ENCODE measurements at regions not wholly inside any gene's neighbourhood (a gene's known extent, or its start where the extent isn't known, plus 50 kb on each side); places are given as distances from the start of the nearest gene placed in this dataset.
"Not testable (repeated sequence)": the region's sequence is repeated elsewhere in the genome, so short reads cannot be mapped to it uniquely, and the experiment has no call there.

GRCh38 chr10:91740353-91740924 lies 57.8 kb upstream of the TNKS2 start:
- intact Hi-C loops (cut with micrococcal nuclease): no loop called here
- Histone ChIP-seq H3K27ac (ENCODE audit: low read depth in 1 of 2, low read length in 2 of 2) (no peak overlapping the region), H3K36me3 (replicated peaks in 1 of 2; ENCODE audit: control insufficient read depth in 1 of 2, insufficient read depth in 2 of 2, low read length in 2 of 2) (no peaks in the 10 kb centered on the region), H3K4me3 (replicated peaks in 1 of 3; ENCODE audit: low read depth in 2 of 3, low read length in 3 of 3) (no peak overlapping the region), H3K4me2 (replicated peaks; ENCODE audit: extremely low read depth, low read length, poor library complexity, severe bottlenecking) (no peak overlapping the region), H3K79me2 (ENCODE audit: insufficient read depth, low read length) (no peaks in the 10 kb centered on the region), H3K27me3 (ENCODE audit: control insufficient read depth in 2 of 2, insufficient read depth in 2 of 2, low read length in 2 of 2) (peaks cover 6 to 16% of the 10 kb centered on the region in 2 donors), H3K9ac (ENCODE audit: insufficient read depth, low read length, poor library complexity, severe bottlenecking) (no peak overlapping the region), H2AFZ (ENCODE audit: insufficient read depth, low read depth, low read length, poor library complexity, severe bottlenecking) (no peak overlapping the region), H3K4me1 (ENCODE audit: control insufficient read depth in 1 of 2, insufficient read depth in 2 of 2, low read length in 2 of 2) (no peaks in the 10 kb centered on the region), H4K20me1 (ENCODE audit: insufficient read depth, low read length) (no peaks in the 10 kb centered on the region), H3K9me3 (replicated peaks in 1 of 2; ENCODE audit: control insufficient read depth in 1 of 2, insufficient read depth in 1 of 2, low read length in 2 of 2) (no peaks in the 10 kb centered on the region)
- peaks cover 0 to 5% (median 0%) of the 10 kb centered on the region in 7 donors for H3K9me3 Mint-ChIP-seq
- 97% methylated on average over 4 of the region's 6 CpGs for WGBS (ENCODE audit: insufficient coverage)
- TF ChIP-seq CTCF (IDR thresholded peaks at IDR 0.05): no peak
- no peaks in the 10 kb centered on the region for H3K4me1 Mint-ChIP-seq
- H3K36me3 Mint-ChIP-seq: no peaks in the 10 kb centered on the region
- H3K27ac Mint-ChIP-seq: no peak overlapping the region
- no peak overlapping the region for H3K4me3 Mint-ChIP-seq
- H3K27me3 Mint-ChIP-seq (ENCODE audit: low read depth in 3 of 3): peaks cover 14 to 36% (median 19%) of the 10 kb centered on the region in 3 donors
- DNase-seq: no peak

GRCh38 chr10:91732265-91732664 lies 66.0 kb upstream of the TNKS2 start:
- H3K4me1 ChIP-seq (ENCODE audit: control insufficient read depth in 1 of 2, insufficient read depth in 2 of 2, low read length in 2 of 2); H3K79me2 ChIP-seq (ENCODE audit: insufficient read depth, low read length); H3K27ac Mint-ChIP-seq; H3K27me3 ChIP-seq (ENCODE audit: control insufficient read depth in 2 of 2, insufficient read depth in 2 of 2, low read length in 2 of 2); H3K4me1 Mint-ChIP-seq; H3K27ac ChIP-seq (ENCODE audit: low read depth in 1 of 2, low read length in 2 of 2); H3K4me2 ChIP-seq (replicated peaks; ENCODE audit: extremely low read depth, low read length, poor library complexity, severe bottlenecking); H3K4me3 ChIP-seq (replicated peaks in 1 of 3; ENCODE audit: low read depth in 2 of 3, low read length in 3 of 3); intact Hi-C loops (cut with micrococcal nuclease); DNase-seq; H3K4me3 Mint-ChIP-seq; H3K36me3 Mint-ChIP-seq; H3K9me3 ChIP-seq (replicated peaks in 1 of 2; ENCODE audit: control insufficient read depth in 1 of 2, insufficient read depth in 1 of 2, low read length in 2 of 2); H3K9ac ChIP-seq (ENCODE audit: insufficient read depth, low read length, poor library complexity, severe bottlenecking); H2AFZ ChIP-seq (ENCODE audit: insufficient read depth, low read depth, low read length, poor library complexity, severe bottlenecking); H4K20me1 ChIP-seq (ENCODE audit: insufficient read depth, low read length); H3K36me3 ChIP-seq (replicated peaks in 1 of 2; ENCODE audit: control insufficient read depth in 1 of 2, insufficient read depth in 2 of 2, low read length in 2 of 2); H3K9me3 Mint-ChIP-seq: not testable (repeated sequence)
- WGBS (ENCODE audit: insufficient coverage): no CpG with 5 or more reads among the region's 3 CpGs
- H3K27me3 Mint-ChIP-seq (ENCODE audit: low read depth in 3 of 3): peaks cover 5 to 11% (median 8%) of the 10 kb centered on the region in 3 donors

GRCh38 chr10:91729339-91729738 lies 68.9 kb upstream of the TNKS2 start:
- intact Hi-C loops (cut with micrococcal nuclease); H3K36me3 ChIP-seq (replicated peaks in 1 of 2; ENCODE audit: control insufficient read depth in 1 of 2, insufficient read depth in 2 of 2, low read length in 2 of 2); H3K4me1 ChIP-seq (ENCODE audit: control insufficient read depth in 1 of 2, insufficient read depth in 2 of 2, low read length in 2 of 2); H4K20me1 ChIP-seq (ENCODE audit: insufficient read depth, low read length); H3K36me3 Mint-ChIP-seq; DNase-seq; H3K79me2 ChIP-seq (ENCODE audit: insufficient read depth, low read length); H3K9me3 ChIP-seq (replicated peaks in 1 of 2; ENCODE audit: control insufficient read depth in 1 of 2, insufficient read depth in 1 of 2, low read length in 2 of 2); H3K27me3 ChIP-seq (ENCODE audit: control insufficient read depth in 2 of 2, insufficient read depth in 2 of 2, low read length in 2 of 2); H3K4me1 Mint-ChIP-seq; H3K4me3 ChIP-seq (replicated peaks in 1 of 3; ENCODE audit: low read depth in 2 of 3, low read length in 3 of 3); H2AFZ ChIP-seq (ENCODE audit: insufficient read depth, low read depth, low read length, poor library complexity, severe bottlenecking); H3K4me3 Mint-ChIP-seq; H3K27ac Mint-ChIP-seq; H3K9ac ChIP-seq (ENCODE audit: insufficient read depth, low read length, poor library complexity, severe bottlenecking); H3K27ac ChIP-seq (ENCODE audit: low read depth in 1 of 2, low read length in 2 of 2); H3K27me3 Mint-ChIP-seq (ENCODE audit: low read depth in 3 of 3); H3K9me3 Mint-ChIP-seq; H3K4me2 ChIP-seq (replicated peaks; ENCODE audit: extremely low read depth, low read length, poor library complexity, severe bottlenecking): not testable (repeated sequence)

Data from CD14-positive monocyte (primary cell).